Activated B cell treated with CpG ODN at 0.5 μM for 24 hours (primary cell): ENCODE measurements at regions not wholly inside any gene's neighbourhood (a gene's known extent, or its start where the extent isn't known, plus 50 kb on each side); places are given as distances from the start of the nearest gene placed in this dataset.

Experiments
- ATAC-seq: fragments of 200-7000 bp; cut with Tn5 transposase; one replicate; pipeline ENCODE4 v1.10.0; 2021; ENCODE audit warnings: low read depth, mild to moderate bottlenecking, moderate library complexity
- CTCF ChIA-PET: fragments of 350-600 bp; sonication (Branson Sonifier 250); formaldehyde crosslinking; loops from one replicate; lab custom pipeline; 2021; ENCODE audit warnings: antibody characterized with exemption; lab: Charles Lee
- POLR2A ChIA-PET: fragments of 350-600 bp; sonication (Branson Sonifier 250); formaldehyde crosslinking; loops from one replicate; lab custom pipeline; 2021; ENCODE audit warnings: antibody characterized with exemption; lab: Charles Lee
- DNase-seq: peaks from one replicate; pipeline ENCODE4 v3.0.0; 2022
- H3K27ac Mint-ChIP-seq: one replicate; pipeline ENCODE4 v1.8.0; 2020; ENCODE audit warnings: mixed read lengths
- H3K27me3 Mint-ChIP-seq: one replicate; pipeline ENCODE4 v1.8.0; 2021; ENCODE audit warnings: mixed read lengths
- H3K36me3 Mint-ChIP-seq: one replicate; pipeline ENCODE4 v1.8.0; 2021; ENCODE audit warnings: low read depth, mixed read lengths
- H3K4me1 Mint-ChIP-seq: one replicate; pipeline ENCODE4 v1.8.0; 2021; ENCODE audit warnings: mixed read lengths
- H3K4me3 Mint-ChIP-seq: one replicate; pipeline ENCODE4 v1.8.0; 2020; ENCODE audit warnings: mild to moderate bottlenecking, mixed read lengths
- H3K9me3 Mint-ChIP-seq: one replicate; pipeline ENCODE4 v1.8.0; 2020; ENCODE audit warnings: mixed read lengths
- intact Hi-C: fragments of 100-400 bp; cut with micrococcal nuclease; formaldehyde crosslinking; loops from one replicate; pipeline ENCODE4 v1.15.1; 2024
- TF ChIP-seq, protein P1 (sequence below): fragments of 200-600 bp; IDR thresholded peaks from one replicate; pipeline ENCODE4 v1.8.0; 2022; ENCODE audit warnings: antibody characterized with exemption, mild to moderate bottlenecking

DNA sequence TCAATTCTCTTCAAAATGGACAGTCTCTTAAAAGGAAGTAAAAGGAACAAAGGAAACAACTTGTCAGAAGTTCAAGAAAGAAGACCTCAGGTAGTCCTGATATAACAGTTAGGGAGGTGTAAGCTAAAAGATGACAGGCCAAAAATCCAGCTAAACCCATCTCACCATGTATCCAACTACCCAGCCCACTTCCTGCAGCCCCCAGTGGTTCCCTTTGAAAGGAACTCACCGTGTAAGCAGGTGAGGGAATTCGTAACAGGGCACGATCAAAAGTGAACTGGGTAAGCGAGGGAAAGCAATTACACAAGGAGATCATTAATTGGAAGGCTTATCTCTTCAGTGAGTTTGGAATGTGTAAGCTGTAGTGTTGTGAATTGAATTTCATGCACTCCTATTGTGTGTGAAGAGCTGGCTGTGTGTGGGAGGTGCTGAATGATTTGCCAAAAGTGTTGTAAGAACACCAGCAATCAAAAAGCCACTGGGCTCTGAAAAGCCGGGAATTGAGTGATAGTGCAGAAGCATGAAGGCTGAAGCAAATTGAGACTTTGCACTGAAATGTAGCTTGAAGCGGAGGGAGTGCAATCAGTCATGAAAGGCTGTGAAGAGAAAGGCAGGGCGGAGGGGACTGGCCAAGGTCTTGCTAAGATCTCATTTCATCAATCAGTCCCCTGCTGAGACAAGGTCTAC lies 914.2 kb upstream of the LCORL start:
- Mint-ChIP-seq H3K27me3 (no peaks in the 10 kb centered on the region), H3K36me3 (no peaks in the 10 kb centered on the region), H3K27ac (no peak overlapping the region), H3K4me1 (peaks cover 7% of the 10 kb centered on the region), H3K4me3 (no peak overlapping the region), H3K9me3 (peaks cover 13% of the 10 kb centered on the region)
- ATAC-seq (no peak), DNase-seq (no peak)
- ChIA-PET CTCF (no interaction called here), POLR2A (interaction anchor here (0.6 kb wide), 1 partner anchor 212 kb away, joined by 5 read pairs; no protein-coding TSS in a partner anchor)
- TF ChIP-seq, protein P1, sequence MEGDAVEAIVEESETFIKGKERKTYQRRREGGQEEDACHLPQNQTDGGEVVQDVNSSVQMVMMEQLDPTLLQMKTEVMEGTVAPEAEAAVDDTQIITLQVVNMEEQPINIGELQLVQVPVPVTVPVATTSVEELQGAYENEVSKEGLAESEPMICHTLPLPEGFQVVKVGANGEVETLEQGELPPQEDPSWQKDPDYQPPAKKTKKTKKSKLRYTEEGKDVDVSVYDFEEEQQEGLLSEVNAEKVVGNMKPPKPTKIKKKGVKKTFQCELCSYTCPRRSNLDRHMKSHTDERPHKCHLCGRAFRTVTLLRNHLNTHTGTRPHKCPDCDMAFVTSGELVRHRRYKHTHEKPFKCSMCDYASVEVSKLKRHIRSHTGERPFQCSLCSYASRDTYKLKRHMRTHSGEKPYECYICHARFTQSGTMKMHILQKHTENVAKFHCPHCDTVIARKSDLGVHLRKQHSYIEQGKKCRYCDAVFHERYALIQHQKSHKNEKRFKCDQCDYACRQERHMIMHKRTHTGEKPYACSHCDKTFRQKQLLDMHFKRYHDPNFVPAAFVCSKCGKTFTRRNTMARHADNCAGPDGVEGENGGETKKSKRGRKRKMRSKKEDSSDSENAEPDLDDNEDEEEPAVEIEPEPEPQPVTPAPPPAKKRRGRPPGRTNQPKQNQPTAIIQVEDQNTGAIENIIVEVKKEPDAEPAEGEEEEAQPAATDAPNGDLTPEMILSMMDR, result no peak
- intact Hi-C loops, result no loop called here

DNA sequence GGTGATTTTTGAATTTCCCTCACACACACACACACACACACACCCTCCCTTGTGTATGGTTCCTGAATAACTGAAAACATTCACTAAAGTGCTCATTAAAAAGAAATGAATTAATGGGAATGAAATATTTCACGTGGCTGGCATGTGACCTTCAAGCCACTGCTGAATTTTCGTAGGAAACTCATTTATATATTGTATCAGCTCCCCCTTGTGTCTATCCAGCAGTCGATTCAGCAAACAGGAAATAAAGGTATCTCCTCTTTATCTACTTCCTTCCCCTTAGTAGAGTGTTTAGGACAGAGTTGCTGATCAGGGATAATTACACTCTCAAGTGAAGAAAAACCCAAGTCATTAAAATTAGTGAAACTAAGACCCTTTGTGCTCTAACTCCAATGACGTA lies 912.6 kb upstream of the LCORL start:
- ATAC-seq (no peak), DNase-seq (no peak)
- TF ChIP-seq, protein P1, result no peak
- CTCF ChIA-PET, result no interaction called here
- H3K36me3 Mint-ChIP-seq, result no peaks in the 10 kb centered on the region
- POLR2A ChIA-PET, result no interaction called here
- H3K27ac Mint-ChIP-seq, result no peak overlapping the region
- H3K4me3 Mint-ChIP-seq, result no peak overlapping the region
- intact Hi-C loops, result no loop called here
- peaks cover 7% of the 10 kb centered on the region for H3K4me1 Mint-ChIP-seq
- H3K27me3 Mint-ChIP-seq, result no peaks in the 10 kb centered on the region
- peaks cover 13% of the 10 kb centered on the region for H3K9me3 Mint-ChIP-seq

DNA sequence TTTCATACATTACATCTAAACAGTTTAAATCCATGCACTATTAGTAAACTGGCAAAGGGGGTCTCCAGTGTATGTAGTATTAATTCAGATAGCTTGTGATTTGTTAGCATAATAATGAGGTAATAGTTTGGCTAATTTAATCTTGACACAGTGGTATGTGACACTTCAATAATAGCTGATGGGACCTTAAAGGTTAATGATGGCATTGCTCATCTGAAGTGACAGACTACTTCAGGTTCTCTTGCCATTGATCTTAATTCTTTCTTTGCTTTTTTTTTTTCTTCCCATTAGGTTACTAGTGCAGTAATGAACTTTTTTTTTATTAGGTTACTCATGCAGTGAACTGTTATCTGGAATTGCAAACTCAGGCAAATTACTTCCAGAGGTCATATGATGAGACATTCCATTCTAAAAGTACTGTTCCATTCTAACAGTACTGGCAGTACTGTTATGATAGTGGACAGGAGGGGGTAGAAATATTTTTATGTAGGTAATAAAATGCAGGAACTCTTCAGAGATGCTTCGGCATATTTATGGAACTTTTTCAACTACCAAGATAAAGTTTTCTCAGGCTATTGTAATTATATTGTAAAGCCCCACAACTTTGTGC lies 911.3 kb upstream of the LCORL start:
- Mint-ChIP-seq H3K4me3 (no peak overlapping the region), H3K27me3 (no peaks in the 10 kb centered on the region), H3K36me3 (no peaks in the 10 kb centered on the region), H3K4me1 (no peaks in the 10 kb centered on the region), H3K27ac (no peak overlapping the region), H3K9me3 (peaks cover 11% of the 10 kb centered on the region)
- POLR2A ChIA-PET, result no interaction called here
- no peak for ATAC-seq
- DNase-seq, result no peak
- CTCF ChIA-PET, result no interaction called here
- TF ChIP-seq, protein P1, result no peak
- intact Hi-C loops, result no loop called here

DNA sequence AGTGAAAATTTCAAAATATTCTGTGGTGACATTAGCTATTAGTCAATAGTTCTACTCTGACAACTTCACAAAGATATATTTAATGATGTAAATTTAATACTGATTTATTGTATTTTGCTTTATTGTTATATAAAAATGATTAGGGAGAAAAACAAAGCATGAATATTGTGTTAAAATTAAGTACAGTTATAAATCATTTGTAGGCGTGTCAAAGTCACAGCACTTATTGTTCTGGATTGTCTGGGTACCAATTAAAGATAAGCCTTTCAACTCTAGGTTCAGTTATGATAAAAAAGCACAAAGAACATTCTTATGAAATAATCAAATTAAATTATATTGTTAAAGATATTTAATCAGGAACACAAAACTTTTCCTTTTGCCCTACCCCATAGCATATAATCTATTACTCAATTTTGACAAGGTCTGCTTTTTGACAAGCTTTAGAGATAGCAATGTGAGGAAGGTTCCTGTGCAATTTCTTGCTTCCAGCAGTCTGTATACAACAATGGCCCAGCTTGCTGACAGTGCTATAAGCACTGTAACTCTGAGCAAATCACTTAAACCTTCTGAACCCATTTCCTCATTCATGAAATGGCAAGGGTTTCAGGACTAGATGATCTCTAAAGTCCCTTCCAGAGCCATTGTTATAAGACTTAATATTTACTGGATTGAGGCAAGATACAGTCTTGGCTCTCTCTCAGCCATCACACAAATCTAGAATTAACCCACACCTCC lies 910.3 kb upstream of the LCORL start:
- ATAC-seq (no peak), DNase-seq (no peak)
- Mint-ChIP-seq H3K27me3 (no peaks in the 10 kb centered on the region), H3K9me3 (peaks cover 6% of the 10 kb centered on the region), H3K27ac (no peak overlapping the region), H3K4me1 (no peaks in the 10 kb centered on the region), H3K4me3 (no peak overlapping the region), H3K36me3 (no peaks in the 10 kb centered on the region)
- POLR2A ChIA-PET, result no interaction called here
- TF ChIP-seq, protein P1, result no peak
- CTCF ChIA-PET, result no interaction called here
- intact Hi-C loops, result no loop called here

DNA sequence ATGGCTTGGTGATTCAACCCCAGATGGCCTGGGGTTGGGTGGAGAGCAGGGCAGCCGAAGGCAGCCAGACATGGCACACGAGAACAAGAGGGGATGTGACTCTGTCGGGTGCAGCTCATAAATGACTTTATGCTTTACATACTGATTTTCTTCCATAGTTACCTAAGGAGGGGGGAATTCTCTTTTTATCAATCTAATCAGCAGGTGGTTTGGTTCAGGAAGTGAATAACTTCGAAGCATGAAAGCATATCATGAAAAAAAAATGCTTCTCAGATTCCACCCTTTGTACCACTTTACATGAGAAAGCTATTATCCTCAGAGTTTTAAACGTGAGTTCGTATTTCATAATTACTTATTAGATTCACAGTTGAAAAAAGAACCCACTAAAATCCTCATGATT lies 908.9 kb upstream of the LCORL start:
- H3K36me3 Mint-ChIP-seq, result no peaks in the 10 kb centered on the region
- intact Hi-C loops, result no loop called here
- DNase-seq (no peak), ATAC-seq (no peak)
- H3K27ac Mint-ChIP-seq, result no peak overlapping the region
- POLR2A ChIA-PET, result no interaction called here
- TF ChIP-seq, protein P1, result no peak
- H3K27me3 Mint-ChIP-seq, result no peaks in the 10 kb centered on the region
- CTCF ChIA-PET, result no interaction called here
- H3K4me3 Mint-ChIP-seq, result no peak overlapping the region
- H3K9me3 Mint-ChIP-seq, result peaks cover 4% of the 10 kb centered on the region
- no peaks in the 10 kb centered on the region for H3K4me1 Mint-ChIP-seq
